Erythroblast (primary cell): ENCODE measurements at regions not wholly inside any gene's neighbourhood (a gene's known extent, or its start where the extent isn't known, plus 50 kb on each side); places are given as distances from the start of the nearest gene placed in this dataset.

Source experiments
- GATA1 ChIP-seq: IDR thresholded peaks from 2 replicates; pipeline ENCODE4 v1.6.1; 2011; ENCODE audit warnings: low read depth, mild to moderate bottlenecking, control low read depth, low read length, moderate library complexity
- POLR2A ChIP-seq: IDR thresholded peaks from 2 replicates; pipeline ENCODE4 v1.6.1; 2011; ENCODE audit warnings: mild to moderate bottlenecking, low read length

GRCh38 chr19:30631033-30631370, 258.8 kb downstream of the ZNF536 start:
- no peak for TF ChIP-seq POLR2A
- no peak for TF ChIP-seq GATA1
